ENCODE measurements at regions not wholly inside any gene's neighbourhood (a gene's known extent, or its start where the extent isn't known, plus 50 kb on each side); places are given as distances from the start of the nearest gene placed in this dataset.

DNA sequence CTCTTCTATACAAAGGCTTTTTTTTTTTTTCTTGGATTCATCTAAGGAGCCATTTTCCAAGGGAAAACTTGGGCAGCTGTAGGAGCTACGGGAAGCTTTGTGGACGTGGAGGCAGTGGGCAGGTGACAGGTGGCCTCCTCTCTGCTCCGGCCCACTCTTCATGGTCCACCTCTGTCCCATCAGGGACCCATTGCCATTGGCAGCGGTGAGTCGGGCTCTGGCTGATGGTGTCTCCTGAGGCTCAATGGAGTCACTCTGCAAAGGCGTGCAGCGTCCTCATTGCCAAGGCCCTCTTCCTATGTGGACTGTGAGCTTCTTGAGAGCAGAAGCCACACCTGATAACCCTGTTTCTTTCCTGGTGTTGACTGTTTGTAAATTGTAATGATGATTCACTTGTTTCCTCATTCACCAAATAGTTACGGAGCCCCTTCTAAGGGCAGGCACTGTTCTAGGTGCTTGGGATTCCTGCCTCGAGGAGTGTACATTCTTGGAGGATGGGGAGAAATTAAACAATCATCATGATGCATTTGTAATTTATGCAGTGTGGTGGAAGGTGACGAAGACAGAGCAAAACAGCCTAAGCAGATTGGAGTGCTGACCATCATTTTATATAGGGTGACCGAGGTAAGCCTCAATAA lies 240.3 kb upstream of the HS6ST1 start:
- no peak overlapping the region for H3K4me3 ChIP-seq

DNA sequence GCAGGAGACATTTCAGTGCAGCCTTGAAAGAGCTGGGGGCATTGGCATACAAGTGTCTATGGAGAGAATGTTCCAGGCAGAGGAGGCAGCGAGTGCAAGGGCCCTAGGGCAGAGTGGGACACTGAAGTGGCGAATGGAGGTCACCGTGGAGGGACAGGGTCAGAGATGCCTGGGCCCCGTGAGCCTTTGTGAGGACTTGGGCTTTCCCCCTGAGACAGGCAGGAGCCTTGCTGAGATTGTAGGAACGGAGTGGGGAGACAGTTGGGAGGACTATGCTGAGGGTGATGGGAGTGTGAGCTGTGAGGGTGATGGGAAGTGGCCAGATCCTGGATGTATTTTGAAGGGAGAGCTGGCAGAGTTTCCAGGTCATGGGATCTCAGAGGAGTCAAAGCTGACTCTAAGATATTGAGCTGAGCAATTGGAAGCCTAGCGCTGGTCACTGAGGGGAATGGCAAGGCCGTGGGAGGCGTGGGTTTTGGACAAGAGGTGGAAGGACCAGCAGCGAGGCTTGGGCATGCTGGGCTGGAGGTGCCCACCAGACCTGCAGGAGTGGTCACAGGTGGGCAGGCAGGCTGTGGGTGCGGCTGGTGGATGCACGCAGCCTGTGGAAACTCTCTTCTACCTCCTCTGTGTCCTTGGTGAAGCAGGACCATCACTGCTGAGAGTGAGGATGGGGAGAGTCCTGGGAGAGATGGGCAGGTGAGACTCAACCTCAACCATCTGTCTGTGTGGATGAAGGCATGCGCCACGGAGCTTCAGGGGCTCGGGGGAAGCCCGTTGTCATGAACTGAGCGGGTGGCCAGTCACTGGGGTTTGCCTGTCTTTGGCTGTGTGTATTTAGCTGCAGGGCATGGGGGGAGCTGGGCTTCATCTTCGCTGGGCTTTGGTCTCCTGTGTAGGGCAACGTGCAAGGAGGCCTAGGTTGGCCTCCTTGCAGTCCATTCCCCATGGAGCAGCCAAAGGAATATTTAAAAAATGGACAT lies 241.2 kb upstream of the HS6ST1 start:
- H4K20me1 ChIP-seq: no peaks in the 10 kb centered on the region
- H3K9me3 ChIP-seq: no peaks in the 10 kb centered on the region
- H3K9ac ChIP-seq: no peak overlapping the region
- TF ChIP-seq Cebpa-rat (IDR thresholded peaks at IDR 0.05): no peak
- peaks cover 34% of the 10 kb centered on the region for H3K4me1 ChIP-seq
- no peaks in the 10 kb centered on the region for H3K27me3 ChIP-seq
- no peak overlapping the region for H3K4me2 ChIP-seq
- H3K36me3 ChIP-seq: no peaks in the 10 kb centered on the region
- H3K4me3 ChIP-seq: no peak overlapping the region
- H3K27ac ChIP-seq: no peak overlapping the region

More for the DNA sequence above, 240.3 kb upstream of the HS6ST1 start:
- Histone ChIP-seq H4K20me1 (no peaks in the 10 kb centered on the region), H3K9ac (no peak overlapping the region), H3K4me2 (no peak overlapping the region), H3K36me3 (no peaks in the 10 kb centered on the region), H3K27me3 (no peaks in the 10 kb centered on the region), H3K4me1 (peaks cover 41% of the 10 kb centered on the region), H3K9me3 (no peaks in the 10 kb centered on the region), H3K27ac (no peak overlapping the region)
- TF ChIP-seq Cebpa-rat (IDR thresholded peaks at IDR 0.05): no peak

DNA sequence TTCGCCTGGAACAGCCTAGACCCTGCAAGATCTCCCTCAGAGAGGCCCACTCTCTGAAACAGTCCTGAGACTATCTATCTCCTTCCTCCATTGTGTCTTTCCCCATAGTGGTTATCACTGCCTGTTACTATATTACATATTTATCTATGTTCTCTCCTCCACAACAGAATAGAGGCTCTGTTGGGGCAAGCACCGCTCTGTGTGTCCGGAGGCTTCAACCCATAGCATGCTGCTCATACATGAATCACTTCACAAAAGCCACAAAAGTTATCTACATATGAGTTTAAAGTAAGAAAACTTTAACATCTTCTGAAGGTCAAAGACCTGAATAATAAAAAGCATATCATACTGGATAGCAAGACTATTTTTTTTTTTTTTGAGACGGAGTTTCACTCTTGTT lies 242.1 kb upstream of the HS6ST1 start:
- no peak overlapping the region for H3K9ac ChIP-seq
- no peaks in the 10 kb centered on the region for H4K20me1 ChIP-seq
- no peaks in the 10 kb centered on the region for H3K36me3 ChIP-seq
- H3K4me2 ChIP-seq: no peak overlapping the region
- H3K4me1 ChIP-seq: peaks cover 26% of the 10 kb centered on the region
- TF ChIP-seq Cebpa-rat (IDR thresholded peaks at IDR 0.05): no peak
- H3K27ac ChIP-seq: no peak overlapping the region
- no peaks in the 10 kb centered on the region for H3K9me3 ChIP-seq
- no peak overlapping the region for H3K4me3 ChIP-seq
- H3K27me3 ChIP-seq: no peaks in the 10 kb centered on the region

DNA sequence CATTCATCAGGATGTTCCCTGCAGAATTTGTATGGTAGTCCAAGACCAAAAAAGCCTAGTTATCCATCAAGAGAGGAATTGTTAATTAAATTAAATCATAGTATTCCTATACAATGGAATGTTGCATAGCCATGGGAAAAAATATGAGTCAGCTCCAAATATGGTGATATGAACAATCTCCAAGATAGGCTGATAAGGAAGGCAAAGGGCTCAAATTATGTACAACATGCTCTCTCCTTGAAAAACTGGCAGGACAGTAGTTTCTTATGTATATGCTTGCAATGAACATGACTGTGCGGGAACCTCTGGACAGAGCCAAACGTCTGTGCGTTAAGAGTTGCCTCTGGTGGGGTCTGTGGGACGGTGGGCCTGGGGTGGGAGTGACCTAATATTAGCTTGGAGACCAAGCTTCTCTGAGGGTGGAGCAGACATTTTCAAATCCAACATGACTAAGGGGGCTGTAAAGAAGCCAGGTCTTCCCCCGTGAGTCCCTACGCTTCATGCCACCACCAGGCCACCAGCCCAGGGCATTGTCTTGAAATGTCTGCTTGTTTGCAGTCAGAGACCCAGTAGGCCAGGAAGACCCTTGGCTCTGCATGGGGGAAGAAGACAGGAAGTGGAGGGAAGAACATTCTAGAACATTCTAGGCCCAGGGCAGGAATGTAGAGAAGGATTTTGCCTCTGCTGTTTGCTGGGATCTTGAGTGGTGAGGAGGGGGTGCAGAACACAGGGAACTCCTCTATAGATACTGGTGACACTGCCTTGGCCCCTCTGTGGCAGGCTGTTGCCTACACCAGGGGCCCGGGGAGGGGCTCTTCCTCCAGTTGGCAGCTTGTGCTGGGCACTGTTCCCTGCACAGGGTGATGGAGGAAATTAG lies 244.0 kb upstream of the HS6ST1 start:
- Histone ChIP-seq H3K9ac (no peak overlapping the region), H3K27me3 (no peaks in the 10 kb centered on the region), H3K4me1 (peaks cover 13% of the 10 kb centered on the region; the same call in 1 of the 2 replicates), H3K9me3 (no peaks in the 10 kb centered on the region), H3K27ac (no peak overlapping the region), H4K20me1 (no peaks in the 10 kb centered on the region), H3K36me3 (no peaks in the 10 kb centered on the region), H3K4me3 (no peak overlapping the region), H3K4me2 (no peak overlapping the region; the same call in 1 of the 2 replicates)
- no peak for TF ChIP-seq Cebpa-rat (IDR thresholded peaks at IDR 0.05)

DNA sequence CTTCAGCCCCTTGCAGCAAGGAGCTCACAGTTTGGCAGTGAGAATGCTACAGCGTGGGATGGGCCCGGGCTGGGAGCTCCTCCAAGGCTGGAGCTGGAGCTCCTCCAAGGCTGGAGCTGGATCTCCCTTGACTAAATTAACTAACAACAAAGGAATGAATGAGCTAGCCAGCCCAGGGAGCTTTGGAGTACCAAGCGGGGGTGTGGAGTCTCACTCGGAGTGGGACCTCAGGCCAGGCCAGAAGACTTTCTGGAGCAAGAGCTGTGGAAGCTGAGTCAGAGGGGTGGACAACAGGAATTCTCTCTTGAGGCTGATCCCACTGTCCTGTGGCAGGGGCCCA lies 244.7 kb upstream of the HS6ST1 start:
- H3K9me3 ChIP-seq: no peaks in the 10 kb centered on the region
- no peaks in the 10 kb centered on the region for H3K36me3 ChIP-seq
- H3K9ac ChIP-seq: no peak overlapping the region
- H3K4me1 ChIP-seq: peaks cover 9% of the 10 kb centered on the region; the same call in 1 of the 2 replicates
- peak overlapping the region; percentile 12; the same call in 1 of the 2 replicates for H3K4me2 ChIP-seq
- H4K20me1 ChIP-seq: no peaks in the 10 kb centered on the region
- TF ChIP-seq Cebpa-rat (IDR thresholded peaks at IDR 0.05): no peak
- H3K4me3 ChIP-seq: no peak overlapping the region
- no peaks in the 10 kb centered on the region for H3K27me3 ChIP-seq
- no peak overlapping the region for H3K27ac ChIP-seq

DNA sequence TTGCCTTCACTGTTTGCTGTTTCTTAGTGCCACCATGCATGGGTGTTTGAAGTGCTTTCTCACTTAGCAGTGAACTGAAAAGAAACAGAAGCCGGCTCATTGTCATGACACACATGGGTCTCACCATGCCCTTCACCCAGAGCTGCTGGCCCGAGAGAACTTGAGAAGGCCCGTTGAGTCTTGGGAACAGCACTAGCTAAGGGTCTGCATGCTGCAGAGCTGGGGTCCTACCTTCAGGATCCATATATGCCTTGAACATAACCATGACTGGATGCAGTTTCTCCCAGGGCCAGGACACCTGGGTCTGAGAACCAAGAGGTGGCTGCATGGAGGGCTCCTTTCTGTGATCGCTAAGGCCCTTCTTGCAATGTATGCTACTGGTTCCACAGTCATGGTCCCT lies 245.5 kb upstream of the HS6ST1 start:
- Histone ChIP-seq H3K4me1 (peaks cover 9% of the 10 kb centered on the region; the same call in 1 of the 2 replicates), H3K36me3 (no peaks in the 10 kb centered on the region), H3K4me2 (0 out of 2 replicates have a peak overlapping the region, but pooled peaks have one; percentile 12), H3K27me3 (no peaks in the 10 kb centered on the region), H3K9ac (no peak overlapping the region), H4K20me1 (no peaks in the 10 kb centered on the region), H3K27ac (no peak overlapping the region), H3K4me3 (no peak overlapping the region), H3K9me3 (no peaks in the 10 kb centered on the region)
- TF ChIP-seq Cebpa-rat (IDR thresholded peaks at IDR 0.05): no peak

DNA sequence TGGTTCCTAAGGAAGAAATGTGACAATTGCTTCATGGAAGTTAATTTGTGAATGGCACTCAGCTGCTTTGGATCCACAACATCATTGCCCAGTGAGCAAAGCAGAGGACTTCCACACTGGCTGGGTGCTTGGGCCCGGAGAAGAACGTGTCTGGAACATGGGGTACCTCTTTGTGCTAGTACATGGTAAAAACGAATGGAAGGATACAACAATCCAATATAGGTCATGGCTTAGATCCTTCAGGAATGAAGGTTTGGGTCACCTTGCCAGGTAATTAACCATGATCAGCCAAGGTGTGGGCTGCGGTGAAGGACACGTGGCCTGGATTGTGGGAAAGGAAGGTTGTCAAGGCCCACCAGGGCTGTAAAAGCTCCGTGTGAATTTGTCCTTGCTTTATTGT lies 245.9 kb upstream of the HS6ST1 start:
- Histone ChIP-seq H3K36me3 (no peaks in the 10 kb centered on the region), H3K27ac (no peak overlapping the region), H3K27me3 (no peaks in the 10 kb centered on the region), H3K4me3 (no peak overlapping the region), H3K4me1 (peaks cover 9% of the 10 kb centered on the region; the same call in 1 of the 2 replicates), H3K9ac (no peak overlapping the region), H3K4me2 (no peak overlapping the region), H4K20me1 (no peaks in the 10 kb centered on the region), H3K9me3 (no peaks in the 10 kb centered on the region)
- TF ChIP-seq Cebpa-rat (IDR thresholded peaks at IDR 0.05): no peak

DNA sequence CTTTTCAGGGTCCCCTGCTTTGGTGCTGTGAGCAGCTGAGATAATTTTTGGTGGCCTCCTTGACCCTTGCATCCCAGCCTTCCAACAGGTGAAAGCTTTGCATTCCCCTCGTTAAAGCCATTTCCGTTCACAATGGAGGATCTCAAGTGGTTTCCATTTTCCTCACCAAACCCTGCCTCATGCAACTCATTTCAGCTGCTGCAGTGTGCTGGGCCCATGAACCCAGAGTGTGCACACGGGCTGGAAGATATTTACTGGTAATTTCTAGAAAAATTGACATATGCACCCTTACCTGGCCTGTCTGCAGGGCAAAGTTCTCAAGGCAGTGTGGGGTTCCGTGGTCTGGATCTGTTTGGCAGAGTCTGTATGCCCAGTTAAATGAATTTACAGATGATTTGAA lies 246.8 kb upstream of the HS6ST1 start:
- peaks cover 9% of the 10 kb centered on the region; the same call in 1 of the 2 replicates for H3K4me1 ChIP-seq
- H3K36me3 ChIP-seq: no peaks in the 10 kb centered on the region
- H3K9ac ChIP-seq: no peak overlapping the region
- H3K4me2 ChIP-seq: no peak overlapping the region
- H4K20me1 ChIP-seq: no peaks in the 10 kb centered on the region
- H3K27me3 ChIP-seq: no peaks in the 10 kb centered on the region
- H3K27ac ChIP-seq: no peak overlapping the region
- no peaks in the 10 kb centered on the region for H3K9me3 ChIP-seq
- TF ChIP-seq Cebpa-rat (IDR thresholded peaks at IDR 0.05): no peak
- H3K4me3 ChIP-seq: no peak overlapping the region

DNA sequence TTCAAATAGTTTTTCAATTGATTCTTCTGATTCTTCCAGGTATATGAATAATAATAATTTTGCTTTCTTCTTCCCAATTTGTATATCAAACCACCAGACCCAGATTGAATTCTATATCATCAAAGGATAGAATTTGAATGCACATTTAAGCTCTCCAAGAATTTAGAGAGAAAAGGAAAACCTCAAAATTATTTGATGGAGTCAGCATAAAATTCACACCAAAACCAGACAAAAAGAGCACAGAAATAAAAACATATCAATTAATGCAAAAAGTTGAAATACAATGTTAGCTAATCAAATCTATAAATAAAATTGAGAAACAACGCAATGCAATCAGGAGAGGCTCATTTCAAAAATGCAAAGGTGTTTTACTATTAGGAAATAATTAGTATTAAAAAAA lies 248.0 kb upstream of the HS6ST1 start:
- no peak overlapping the region for H3K27ac ChIP-seq
- H3K4me2 ChIP-seq: no peak overlapping the region
- H4K20me1 ChIP-seq: no peaks in the 10 kb centered on the region
- peaks cover 9% of the 10 kb centered on the region; the same call in 1 of the 2 replicates for H3K4me1 ChIP-seq
- H3K9ac ChIP-seq: no peak overlapping the region
- H3K36me3 ChIP-seq: no peaks in the 10 kb centered on the region
- no peak for TF ChIP-seq Cebpa-rat (IDR thresholded peaks at IDR 0.05)
- H3K4me3 ChIP-seq: no peak overlapping the region
- no peaks in the 10 kb centered on the region for H3K27me3 ChIP-seq
- H3K9me3 ChIP-seq: no peaks in the 10 kb centered on the region

Measured in BLaER1 (cell line).